ENCODE measurements at regions not wholly inside any gene's neighbourhood (a gene's known extent, or its start where the extent isn't known, plus 50 kb on each side); places are given as distances from the start of the nearest gene placed in this dataset.

GRCh38 chr11:79648766-79649520 lies 208.1 kb upstream of the TENM4 start:
- no peak for TF ChIP-seq CTCF (IDR thresholded peaks at IDR 0.05)
- no peak for TF ChIP-seq POLR2A (IDR thresholded peaks at IDR 0.05)

All from Peyer's patch (tissue), 4 donors.